ENCODE measurements at regions not wholly inside any gene's neighbourhood (a gene's known extent, or its start where the extent isn't known, plus 50 kb on each side); places are given as distances from the start of the nearest gene placed in this dataset.
"Not testable (repeated sequence)": the region's sequence is repeated elsewhere in the genome, so short reads cannot be mapped to it uniquely, and the experiment has no call there.

- no peak for DNase-seq
Measured at GRCh38 chr2:138274421-138275291, 226.9 kb upstream of the SPOPL start.

GRCh38 chr2:138275292-138275690 lies 226.3 kb upstream of the SPOPL start:
- DNase-seq, result no peak

DNA sequence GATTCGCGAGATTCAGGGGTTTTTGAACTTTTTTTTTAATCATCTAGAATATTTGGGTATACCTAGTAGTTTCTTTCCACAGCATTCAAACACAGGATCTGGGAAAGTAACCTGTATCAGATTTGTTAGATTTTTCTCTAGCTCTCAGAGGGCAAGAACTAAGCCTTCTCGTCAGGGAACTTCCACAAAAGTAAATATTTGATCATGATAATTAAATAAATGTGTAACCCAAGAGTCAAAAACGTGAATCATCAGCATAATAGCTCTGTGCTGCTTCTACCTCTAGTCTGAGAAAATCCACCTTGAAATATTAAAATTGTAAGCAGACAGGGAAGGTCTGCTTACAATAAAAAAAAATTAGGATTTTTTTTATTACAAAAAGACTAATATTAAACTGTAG lies 225.7 kb upstream of the SPOPL start:
- DNase-seq, result peak; percentile 86

DNA sequence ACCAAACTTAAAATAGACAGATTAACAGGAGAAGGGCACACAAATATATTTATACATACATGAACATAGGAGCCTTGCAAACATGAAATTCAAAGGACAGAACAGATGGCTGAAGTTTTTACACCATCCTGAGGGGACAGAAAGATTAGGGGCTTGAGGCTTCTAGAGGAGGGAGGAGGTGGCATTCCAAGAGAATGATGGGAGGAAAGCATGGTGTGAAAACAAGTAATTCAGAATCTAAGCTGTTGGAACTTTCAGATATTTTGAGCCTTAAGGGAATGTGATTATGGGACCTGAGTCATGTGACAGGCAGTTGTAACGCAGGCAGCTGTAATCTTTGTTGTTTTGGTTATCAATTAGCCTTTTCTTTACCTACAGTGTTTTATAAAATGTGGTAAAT lies 225.2 kb upstream of the SPOPL start:
- no peak for DNase-seq

- DNase-seq, result no peak
Measured at GRCh38 chr2:138277062-138277461, 224.5 kb upstream of the SPOPL start.

- DNase-seq, result no peak
Measured at GRCh38 chr2:138279871-138280270, 221.7 kb upstream of the SPOPL start.

DNA sequence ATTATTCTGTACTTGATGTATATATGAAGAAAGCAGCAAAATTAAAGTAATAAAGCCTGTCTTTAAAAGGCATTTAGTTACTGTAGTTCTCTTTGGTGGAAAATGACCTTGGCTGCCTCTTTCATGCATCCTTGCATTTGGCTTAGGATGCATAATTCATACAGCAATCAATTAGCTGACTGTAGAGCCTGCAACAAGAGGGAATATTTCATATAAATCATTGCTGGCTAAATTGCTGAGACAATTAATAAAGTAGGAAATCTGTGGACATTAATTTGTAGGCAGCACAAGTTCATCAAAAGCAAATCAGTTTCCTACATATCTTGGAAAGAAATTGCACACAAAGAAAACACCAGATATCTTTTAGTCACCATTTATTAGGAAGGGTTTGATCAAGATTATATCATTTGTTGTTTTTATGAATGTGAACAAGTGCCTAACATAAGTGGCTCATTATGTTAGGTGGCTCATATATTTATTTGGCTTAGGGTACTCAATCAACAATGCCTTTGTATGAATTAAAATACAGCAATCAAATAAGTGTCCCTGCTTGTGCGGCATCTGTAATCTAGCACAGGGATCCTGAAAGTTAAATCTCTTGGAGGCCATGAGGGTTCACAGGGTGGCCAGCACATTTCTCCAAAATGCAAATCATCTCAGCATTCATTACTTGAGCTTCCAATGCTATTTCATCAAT lies 220.4 kb upstream of the SPOPL start:
- DNase-seq, result no peak

GRCh38 chr2:138282014-138282672 lies 219.4 kb upstream of the SPOPL start:
- DNase-seq, result no peak

- no peak for DNase-seq
Measured at GRCh38 chr2:138291805-138292204, 209.8 kb upstream of the SPOPL start.

DNA sequence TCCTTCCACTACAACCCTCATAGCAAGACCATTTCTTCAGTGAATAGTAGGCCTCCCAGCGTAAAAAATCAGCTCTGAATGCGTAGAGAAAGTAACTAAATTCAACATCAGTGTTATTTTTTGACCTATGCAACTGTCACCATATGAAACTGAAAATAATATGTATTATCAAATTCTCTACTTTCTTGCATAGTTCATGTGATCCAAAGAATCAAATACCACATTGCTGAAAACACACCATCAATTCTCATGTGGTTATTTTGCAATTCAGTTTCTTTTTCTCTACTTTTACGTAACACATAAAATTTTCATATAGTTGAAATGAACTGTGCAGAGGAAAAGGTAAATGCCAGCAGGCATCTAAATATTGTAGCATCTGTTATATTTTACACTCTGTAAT lies 208.5 kb upstream of the SPOPL start:
- no peak for DNase-seq

DNA sequence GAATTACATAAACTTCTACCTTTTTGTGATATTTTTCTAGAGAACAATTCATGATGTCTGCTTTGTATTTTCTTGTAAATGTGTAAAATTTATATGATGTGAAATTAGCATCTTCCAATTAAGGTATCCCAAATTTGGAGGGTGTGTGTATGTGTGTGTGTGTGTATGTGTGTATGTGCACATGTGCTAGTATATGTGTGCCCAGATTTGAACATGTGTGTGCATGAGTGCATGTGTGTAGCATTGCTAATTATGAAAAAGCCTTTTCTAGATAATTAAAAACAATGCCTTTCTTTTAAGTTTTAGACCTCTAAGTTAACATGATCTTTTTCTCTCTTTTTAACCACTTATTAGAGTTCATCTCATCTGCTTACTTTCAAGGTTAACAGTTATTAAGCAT lies 208.0 kb upstream of the SPOPL start:
- DNase-seq, result no peak

- no peak for DNase-seq
Measured at GRCh38 chr2:138294451-138294850, 207.1 kb upstream of the SPOPL start.

DNA sequence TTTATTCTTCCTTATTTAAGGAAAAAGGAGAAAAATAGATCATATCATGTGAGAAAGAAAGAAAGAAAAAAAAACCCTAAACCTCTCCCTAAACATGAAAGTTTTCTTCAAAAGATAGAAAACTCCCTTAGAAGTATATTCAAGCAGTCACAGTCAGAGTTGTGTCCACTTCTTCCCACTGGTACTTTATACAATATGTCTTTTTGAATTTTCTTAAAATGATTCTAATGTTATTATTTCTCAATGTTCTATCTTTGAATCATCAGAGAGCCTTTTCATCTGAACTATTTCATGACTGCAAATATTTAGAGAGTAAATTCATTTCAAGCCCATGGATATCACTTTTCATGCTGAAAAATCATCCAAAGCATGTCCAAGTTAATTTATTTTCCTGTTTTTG lies 205.2 kb upstream of the SPOPL start:
- DNase-seq, result no peak

DNA sequence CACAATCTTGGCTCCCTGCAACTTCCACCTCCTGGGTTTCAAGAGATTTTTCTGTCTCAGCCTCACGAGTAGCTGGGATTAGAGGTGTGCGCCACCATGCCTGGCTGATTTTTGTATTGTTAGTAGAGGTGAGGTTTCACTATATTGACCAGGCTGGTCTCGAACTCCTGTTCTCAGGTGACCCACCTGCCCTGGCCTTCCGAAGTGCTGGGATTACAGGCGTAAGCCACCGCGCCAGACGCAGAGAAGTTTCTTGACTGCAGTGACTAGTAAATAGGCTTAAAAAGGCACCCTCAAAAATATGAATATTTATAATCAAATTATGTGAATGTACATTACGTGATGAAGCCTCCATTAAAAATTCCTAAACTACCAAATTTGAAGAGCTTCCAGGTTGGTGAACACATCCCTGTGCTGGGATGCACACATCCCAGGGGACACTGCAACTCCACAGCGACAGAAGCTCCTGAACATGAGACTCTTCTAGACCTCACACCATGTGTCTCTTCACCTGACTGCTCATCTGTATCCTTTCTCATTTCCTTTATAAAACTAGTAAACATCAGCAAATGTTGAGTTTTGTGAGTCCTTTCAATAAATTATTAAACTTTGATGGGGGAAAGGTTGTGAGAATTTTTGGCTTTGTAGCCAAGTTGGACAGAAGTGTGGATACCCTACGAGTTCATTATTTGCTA lies 203.3 kb upstream of the SPOPL start:
- DNase-seq, result no peak

DNA sequence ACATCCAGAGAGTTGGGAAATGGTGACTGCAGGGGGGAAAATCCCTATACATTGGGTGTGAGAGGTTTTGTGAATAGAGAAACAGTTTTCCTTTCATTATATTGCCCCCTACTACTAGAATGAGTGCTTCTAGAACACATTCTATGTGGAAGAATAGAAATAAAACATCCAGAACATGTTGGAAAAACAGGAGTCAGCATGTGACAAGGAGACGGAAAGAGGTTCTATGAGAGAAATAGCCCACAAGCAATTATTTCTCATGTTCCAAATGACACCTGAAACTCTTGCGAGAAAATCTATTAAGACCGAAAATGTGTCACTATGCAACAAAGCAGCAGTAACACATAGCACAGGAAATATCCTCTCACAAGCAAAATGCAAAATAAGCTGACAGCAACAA lies 202.7 kb upstream of the SPOPL start:
- DNase-seq, result no peak

GRCh38 chr2:138306626-138307025 lies 194.9 kb upstream of the SPOPL start:
- DNase-seq, result no peak

DNA sequence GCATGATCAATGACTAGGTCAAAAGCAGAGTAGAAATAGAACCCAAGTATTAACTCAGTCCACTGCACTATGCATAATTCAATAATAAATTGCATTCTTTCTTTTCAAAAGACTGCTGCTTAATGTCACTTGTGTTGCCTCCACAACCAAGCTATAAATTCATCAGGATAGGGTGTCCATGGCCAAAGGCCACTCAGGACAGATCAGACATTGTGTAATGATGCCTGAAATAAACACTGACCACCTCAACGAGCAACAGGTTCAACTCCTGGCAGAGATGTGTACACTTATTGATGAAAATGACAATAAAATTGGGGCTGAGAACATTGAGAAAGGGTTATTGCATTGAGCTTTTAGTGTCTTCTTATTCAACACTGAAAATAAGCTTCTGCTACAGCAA lies 194.5 kb upstream of the SPOPL start:
- DNase-seq, result no peak

DNA sequence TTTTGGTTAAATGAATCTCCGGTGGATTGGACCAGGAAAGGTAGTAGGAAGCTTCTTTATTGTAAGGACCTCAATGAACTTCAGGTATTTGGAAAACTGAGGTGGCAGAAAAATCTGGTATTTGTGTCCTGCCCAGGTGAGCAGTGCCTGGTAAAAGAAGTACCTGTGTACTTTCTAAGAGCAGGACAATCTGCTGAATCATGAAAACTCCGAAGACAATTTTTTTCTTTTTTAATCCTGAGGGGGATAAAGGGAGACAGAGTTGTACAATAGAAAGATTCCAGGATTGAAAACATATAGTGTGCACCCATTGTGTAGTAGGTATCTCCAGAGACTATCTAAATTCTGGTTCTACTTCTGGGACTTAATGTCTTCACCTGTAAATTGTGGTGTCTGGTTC lies 191.8 kb upstream of the SPOPL start:
- no peak for DNase-seq

GRCh38 chr2:138312061-138312460 lies 189.5 kb upstream of the SPOPL start:
- DNase-seq, result no peak

DNA sequence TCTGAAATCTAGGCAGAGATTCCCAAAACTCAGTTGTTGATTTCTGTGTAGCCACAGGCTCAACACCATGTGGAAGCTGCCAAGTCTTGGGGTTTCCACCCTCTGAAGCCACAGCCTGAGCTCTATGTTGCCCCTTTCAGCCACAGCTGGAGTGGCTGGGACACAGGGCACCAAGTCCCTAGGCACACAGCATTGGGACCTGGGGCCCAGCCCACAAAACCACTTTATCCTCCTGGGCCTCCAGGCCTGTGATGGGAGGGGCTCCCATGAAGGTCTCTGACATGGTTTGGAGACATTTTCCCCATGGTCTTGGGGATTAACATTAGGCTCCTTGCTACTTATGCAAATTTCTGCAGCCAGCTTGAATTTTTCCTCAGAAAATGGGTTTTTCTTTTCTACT lies 186.0 kb upstream of the SPOPL start:
- not testable (repeated sequence) for DNase-seq

GRCh38 chr2:138319616-138320015 lies 182.0 kb upstream of the SPOPL start:
- no peak for DNase-seq

- peak; percentile 98 for DNase-seq
Measured at GRCh38 chr2:138321458-138321857, 180.1 kb upstream of the SPOPL start.

DNA sequence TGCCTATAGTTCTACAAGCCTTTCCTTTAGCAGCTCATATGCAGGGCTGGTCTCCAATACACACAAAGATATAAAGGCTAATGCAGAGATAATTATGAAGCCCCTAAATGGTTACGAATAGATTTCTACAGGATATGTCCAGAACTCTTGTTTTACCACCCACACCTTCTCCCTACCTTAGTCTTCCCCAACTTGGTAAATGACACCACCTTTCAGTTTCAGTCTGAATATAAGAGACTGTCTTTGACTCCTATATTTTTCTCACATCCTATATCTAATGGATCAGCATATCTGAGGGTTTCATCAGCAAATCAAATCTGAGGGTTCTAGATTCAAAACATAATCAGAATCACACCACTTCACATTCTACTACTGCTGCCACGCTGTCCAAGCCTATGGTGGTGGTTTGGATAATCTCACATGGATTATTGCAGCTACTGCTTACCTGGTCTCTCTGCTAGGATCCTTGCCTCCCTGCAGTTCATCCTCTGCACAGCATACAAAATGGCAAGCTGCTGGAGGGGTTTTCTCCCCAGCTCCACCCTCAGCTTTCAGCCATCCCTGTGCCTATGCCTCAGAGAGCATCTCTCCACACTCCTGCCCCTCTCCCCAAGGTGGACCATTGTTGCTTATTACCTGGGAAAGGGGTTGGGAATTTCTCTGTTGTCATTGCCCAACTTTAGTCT lies 178.0 kb upstream of the SPOPL start:
- DNase-seq, result no peak
